GM18508 (cell line): ENCODE measurements at regions not wholly inside any gene's neighbourhood (a gene's known extent, or its start where the extent isn't known, plus 50 kb on each side); places are given as distances from the start of the nearest gene placed in this dataset.

ENCODE experiments used
- ATAC-seq: cut with Tn5 transposase; IDR thresholded peaks from one replicate; pipeline ENCODE4 v1.9.1; 2021; ENCODE audit warnings: moderate number of reproducible peaks; ENCODE audit not compliant: insufficient read depth, unreplicated experiment

GRCh38 chr15:62835351-62835750 lies 207.2 kb upstream of the TPM1 start:
- no peak for ATAC-seq

GRCh38 chr15:62835762-62836161 lies 206.8 kb upstream of the TPM1 start:
- ATAC-seq: no peak

- no peak for ATAC-seq
Observed at GRCh38 chr15:62840526-62841268, 201.8 kb upstream of the TPM1 start.

DNA sequence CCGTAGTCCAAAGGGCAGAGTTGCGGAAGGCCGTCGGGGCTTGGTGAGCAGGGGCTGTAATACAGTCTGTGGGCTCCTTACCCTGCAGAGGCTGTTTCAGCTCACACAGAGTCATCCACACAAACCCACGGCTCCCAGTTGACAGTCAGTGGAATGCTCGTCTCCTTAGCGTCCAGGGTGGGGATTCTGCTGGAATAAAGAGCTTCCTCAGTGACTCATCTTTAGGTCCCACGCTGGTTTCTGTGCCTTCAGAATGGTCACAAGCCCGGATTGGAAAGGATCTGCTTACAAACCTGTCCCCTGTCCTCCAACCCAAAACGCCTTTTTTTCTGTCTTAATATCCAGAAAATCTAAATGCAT lies 201.3 kb upstream of the TPM1 start:
- no peak for ATAC-seq

DNA sequence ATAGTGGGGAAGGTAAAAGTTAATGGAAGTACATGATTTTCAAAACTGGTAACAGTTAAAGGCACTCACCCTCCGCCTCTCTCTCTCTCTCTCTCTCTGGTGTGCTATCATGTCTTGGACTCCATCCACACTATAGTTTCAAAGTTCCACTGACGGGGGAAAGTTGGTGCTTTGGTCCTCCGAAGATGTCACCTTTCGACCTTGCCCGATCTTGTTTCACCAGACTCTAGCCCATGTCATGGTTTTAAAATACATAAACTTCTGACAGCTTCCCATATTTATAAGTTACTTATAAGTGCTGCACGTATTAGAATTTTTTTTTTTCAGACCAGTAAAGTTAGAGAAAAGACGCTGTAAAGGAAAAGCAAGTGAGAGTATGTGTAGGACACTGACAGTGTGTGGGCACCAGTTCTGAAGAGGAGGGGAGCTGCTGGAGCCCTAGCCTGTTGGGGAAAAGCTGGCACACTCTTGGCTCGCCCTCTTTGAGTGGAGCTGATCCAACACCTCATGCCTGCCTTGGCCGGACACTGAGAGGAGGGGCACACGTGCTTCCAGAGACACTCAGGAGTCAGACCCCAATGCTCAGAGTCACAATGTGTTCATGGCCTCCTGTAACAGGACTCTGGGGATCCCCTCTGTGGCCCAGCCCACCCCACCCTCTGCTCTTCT lies 200.5 kb upstream of the TPM1 start:
- ATAC-seq: no peak

DNA sequence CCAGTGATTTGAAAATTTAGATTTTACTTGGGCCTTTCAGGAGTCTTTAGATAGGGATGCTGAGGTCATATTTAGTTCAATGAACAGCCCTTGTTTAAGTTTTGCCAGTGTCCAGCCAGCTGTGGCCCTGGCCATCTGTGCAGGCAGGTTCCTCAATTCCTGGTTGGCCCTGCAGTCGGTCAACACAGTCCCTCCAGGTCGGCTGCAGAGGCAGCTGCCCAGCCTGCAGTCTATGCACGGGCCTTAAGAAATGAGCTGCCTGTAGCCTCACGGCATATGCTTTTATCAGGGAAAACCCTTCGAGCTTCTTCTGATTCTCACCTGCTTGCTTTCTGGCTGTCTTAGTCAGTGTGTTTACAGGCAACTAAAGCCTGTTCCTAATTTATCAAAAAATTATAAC lies 199.2 kb upstream of the TPM1 start:
- ATAC-seq: no peak

DNA sequence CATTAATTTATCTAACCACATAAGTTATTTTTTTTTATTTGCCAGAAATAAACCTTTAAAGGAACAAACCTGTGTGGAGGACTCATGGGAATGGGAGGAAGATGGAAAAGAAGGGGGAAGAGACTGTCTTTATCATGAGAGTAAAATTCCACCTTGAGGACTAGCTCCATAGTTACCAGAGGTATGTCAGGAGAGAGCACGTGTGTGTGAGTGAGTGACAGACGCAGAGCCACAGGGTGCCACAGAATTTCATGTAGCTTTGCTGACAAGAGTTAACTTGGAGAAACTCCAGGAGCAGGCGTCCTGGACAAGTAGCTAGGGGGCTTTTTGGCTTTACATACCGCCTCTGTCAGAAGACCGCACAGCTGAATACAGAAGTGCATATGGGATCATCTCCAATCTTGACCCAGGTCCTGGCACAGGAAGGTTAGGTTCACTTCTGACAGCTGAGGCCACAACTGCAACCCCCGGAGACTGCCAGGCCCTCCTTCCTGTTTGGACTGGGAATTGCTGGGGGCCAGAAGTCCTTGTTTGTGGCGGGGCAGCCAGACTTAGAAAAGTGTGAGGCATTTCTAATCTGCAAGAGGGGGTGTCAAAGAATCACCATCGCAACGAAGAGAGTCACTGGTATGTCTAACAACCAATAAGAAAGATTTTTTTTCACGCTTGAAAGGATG lies 197.8 kb upstream of the TPM1 start:
- no peak for ATAC-seq

- ATAC-seq: no peak
Observed at GRCh38 chr15:62845241-62846126, 197.1 kb upstream of the TPM1 start.

DNA sequence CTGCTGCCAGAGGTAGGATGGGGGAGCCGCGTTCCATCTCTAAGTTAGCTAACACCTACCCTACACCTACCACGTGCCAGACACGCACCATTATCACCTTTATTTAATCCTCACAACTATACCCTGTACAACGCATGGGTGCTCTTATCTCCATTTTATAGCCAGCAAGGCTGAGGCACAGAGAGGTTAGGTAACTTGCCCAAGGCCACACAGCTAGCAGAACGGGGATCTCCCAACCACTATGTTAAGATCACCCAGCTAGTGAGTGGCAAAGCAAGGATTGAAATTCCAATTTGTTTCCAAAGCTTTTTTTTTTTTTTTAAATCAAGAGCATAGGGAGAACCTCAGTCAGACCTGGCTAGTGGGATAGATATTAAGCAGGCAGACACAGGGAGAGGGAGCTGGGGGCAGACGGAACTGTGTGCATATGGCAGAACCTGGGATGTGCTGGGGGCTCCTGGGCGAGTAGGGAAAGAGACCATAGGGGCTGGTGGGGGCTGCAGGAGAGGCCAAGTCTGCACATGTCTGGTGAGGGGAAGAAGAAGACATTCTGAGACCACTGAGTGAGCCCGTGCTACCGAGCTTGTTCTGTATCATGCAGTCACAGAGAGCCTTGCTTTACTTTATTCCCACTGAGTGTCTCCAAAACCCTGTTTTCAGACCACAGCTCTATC lies 196.3 kb upstream of the TPM1 start:
- no peak for ATAC-seq

GRCh38 chr15:62846805-62847495 lies 195.6 kb upstream of the TPM1 start:
- no peak for ATAC-seq

DNA sequence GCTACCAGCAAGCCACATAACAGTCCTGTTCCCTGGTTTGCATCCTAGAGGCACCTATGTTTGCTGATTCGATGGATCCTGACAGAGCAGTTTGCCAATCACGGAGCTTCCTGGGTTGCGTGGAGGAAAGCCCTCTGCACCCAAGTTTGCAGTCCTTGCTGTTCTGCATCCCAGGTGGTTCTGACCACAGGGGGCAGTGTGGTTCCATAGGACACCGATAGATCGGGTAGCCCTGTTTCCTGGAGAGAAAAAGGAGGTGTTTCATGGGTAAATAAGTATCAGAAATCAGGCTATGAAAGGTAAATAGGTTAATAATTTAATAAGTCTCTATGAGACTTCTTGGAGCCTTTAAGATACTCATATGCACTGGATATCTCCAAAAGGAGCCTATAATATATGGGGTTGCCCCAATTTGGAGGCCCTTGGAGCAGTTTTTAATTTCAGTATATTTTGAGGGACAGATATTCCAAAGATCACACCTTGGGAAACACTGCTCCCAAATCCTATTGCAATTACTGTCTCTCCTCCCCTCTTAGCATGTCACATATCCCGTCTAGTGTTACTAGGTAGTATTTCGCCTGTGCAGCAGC lies 194.6 kb upstream of the TPM1 start:
- ATAC-seq: no peak

GRCh38 chr15:62848632-62849050 lies 193.9 kb upstream of the TPM1 start:
- ATAC-seq: no peak

DNA sequence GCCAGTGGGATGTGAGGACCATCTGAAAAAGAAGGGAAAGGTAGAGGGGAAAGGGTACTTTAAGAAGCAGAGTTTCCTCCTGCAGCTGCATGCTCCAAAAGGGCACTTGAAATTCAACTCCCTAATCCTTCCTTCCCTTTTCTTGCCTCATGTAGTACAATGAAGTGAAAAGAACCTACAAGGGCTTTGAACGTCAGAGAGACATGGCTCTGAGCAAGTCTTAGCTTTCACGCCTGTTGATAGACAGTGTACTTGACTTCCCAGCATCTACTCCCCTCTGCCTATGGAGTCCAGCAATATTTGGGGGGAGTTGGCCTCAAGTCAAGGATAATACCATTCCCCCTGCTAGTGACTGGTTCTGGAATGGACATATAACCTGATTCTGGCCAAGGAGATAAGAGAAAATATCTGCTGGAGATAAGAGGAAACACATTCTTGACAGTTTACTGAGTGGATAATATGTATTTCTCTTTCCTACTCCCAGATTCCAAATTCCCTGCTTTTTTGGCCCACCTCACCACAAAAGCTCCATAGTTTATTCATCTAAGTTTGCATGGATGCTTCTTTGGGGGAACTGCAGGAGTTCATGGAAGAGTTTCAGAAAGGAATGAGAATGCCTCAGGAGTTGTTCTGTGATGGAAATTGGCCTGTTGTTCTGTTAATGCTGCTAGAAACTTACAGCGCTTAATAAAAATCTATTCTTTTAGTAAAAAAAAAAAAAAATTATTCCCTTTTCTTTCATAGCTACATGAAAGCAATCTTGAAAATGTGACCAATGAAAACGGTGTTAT lies 193.0 kb upstream of the TPM1 start:
- no peak for ATAC-seq

- no peak for ATAC-seq
Observed at GRCh38 chr15:62850318-62850717, 192.2 kb upstream of the TPM1 start.

DNA sequence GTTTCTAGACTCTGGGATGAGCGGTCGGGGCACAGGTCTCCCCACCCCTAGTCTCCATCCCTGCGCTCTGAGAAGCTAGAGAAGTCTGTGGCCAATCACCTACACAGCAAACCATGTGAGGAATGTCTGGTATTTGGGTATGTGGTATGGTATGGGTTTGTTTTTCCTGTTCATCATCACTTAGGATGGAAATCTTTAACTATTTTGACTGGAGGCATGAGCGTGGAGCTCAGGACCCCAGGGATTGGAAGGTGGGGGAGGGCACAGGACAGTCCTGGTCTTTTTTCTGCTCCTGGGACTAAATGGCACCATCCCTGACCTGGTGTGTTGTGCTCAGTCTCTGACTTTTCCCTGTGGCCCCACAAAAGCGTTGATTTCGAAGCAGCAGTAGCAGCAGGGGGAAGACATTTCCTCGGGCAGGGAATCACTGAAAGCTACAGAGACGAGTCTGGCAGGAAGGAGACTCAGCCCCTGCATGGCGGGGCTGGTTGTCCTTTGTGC lies 191.7 kb upstream of the TPM1 start:
- ATAC-seq: no peak

DNA sequence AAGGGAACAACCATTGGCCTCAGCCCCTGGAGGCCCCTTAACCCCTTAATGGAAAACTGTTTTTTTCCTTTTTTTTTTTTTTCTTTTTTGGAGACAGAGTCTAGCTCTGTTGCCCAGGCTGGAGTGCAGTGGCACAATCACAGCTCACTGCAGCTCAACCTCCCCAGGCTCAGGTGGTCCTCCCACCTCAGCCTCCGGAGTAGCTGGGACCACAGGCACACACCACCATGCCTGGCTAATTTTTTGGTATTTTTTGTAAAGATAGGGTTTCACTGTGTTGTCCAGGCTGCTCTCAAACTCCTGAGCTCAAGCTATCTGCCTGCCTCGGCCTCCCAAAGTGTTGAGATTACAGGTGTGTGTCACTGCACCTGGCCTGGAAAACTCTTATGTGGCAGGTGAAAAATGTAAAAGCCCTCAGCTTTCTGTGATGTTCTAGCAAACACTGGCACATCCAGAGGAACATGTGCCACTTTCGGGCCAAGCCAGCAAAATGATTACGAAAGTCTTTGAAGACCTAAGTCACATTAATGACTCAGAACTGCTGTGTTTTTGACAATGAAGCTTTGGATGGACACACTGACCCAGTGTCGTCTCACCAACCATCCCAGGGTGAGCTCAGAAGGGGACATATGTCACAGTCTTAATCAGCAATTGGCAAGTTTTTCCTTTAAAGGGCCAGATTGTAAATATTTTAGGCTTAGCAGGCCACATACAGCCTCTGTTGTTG lies 189.3 kb upstream of the TPM1 start:
- no peak for ATAC-seq

- ATAC-seq: no peak
Observed at GRCh38 chr15:62853841-62854225, 188.7 kb upstream of the TPM1 start.
